ENCODE measurements at regions not wholly inside any gene's neighbourhood (a gene's known extent, or its start where the extent isn't known, plus 50 kb on each side); places are given as distances from the start of the nearest gene placed in this dataset.

- no peak overlapping the region for H3K4me3 ChIP-seq
- no peak for ATAC-seq
- H3K27me3 ChIP-seq, result peaks cover 17% of the 10 kb centered on the region
- H3K4me1 ChIP-seq, result no peaks in the 10 kb centered on the region
- intact Hi-C loops (cut with DNase I), result no loop called here
- no peak overlapping the region for H3K27ac ChIP-seq
- H3K36me3 ChIP-seq, result no peaks in the 10 kb centered on the region
- TF ChIP-seq CTCF (IDR thresholded peaks at IDR 0.05), result no peak
- no peaks in the 10 kb centered on the region for H3K9me3 ChIP-seq
- no peak for DNase-seq
Measured at GRCh38 chr11:134696455-134696854, 284.4 kb upstream of the B3GAT1 start.

GRCh38 chr11:134691985-134692384 is 279.9 kb upstream of the B3GAT1 start:
- Histone ChIP-seq H3K27ac (no peak overlapping the region), H3K27me3 (peaks cover 37% of the 10 kb centered on the region), H3K9me3 (no peaks in the 10 kb centered on the region), H3K36me3 (no peaks in the 10 kb centered on the region), H3K4me3 (no peak overlapping the region), H3K4me1 (no peaks in the 10 kb centered on the region)
- DNase-seq (no peak), ATAC-seq (no peak)
- intact Hi-C loops (cut with DNase I), result no loop called here
- TF ChIP-seq CTCF (IDR thresholded peaks at IDR 0.05), result no peak

GRCh38 chr11:134691295-134691873 is 279.3 kb upstream of the B3GAT1 start:
- TF ChIP-seq CTCF (IDR thresholded peaks at IDR 0.05), result no peak
- Histone ChIP-seq H3K4me3 (no peak overlapping the region), H3K9me3 (no peaks in the 10 kb centered on the region), H3K36me3 (no peaks in the 10 kb centered on the region), H3K27me3 (peaks cover 37% of the 10 kb centered on the region), H3K4me1 (no peaks in the 10 kb centered on the region), H3K27ac (no peak overlapping the region)
- intact Hi-C loops (cut with DNase I), result no loop called here
- ATAC-seq (no peak), DNase-seq (no peak)

- ATAC-seq, result no peak
- Histone ChIP-seq H3K27me3 (peaks cover 37% of the 10 kb centered on the region), H3K9me3 (no peaks in the 10 kb centered on the region), H3K4me1 (no peaks in the 10 kb centered on the region), H3K4me3 (no peak overlapping the region), H3K36me3 (no peaks in the 10 kb centered on the region), H3K27ac (no peak overlapping the region)
- DNase-seq, result no peak
- no peak for TF ChIP-seq CTCF (IDR thresholded peaks at IDR 0.05)
- intact Hi-C loops (cut with DNase I), result no loop called here
Measured at GRCh38 chr11:134689886-134690285, 277.8 kb upstream of the B3GAT1 start.

GRCh38 chr11:134687548-134687947 is 275.5 kb upstream of the B3GAT1 start:
- Histone ChIP-seq H3K27me3 (peaks cover 37% of the 10 kb centered on the region), H3K4me3 (no peak overlapping the region), H3K9me3 (no peaks in the 10 kb centered on the region), H3K4me1 (no peaks in the 10 kb centered on the region), H3K27ac (no peak overlapping the region), H3K36me3 (no peaks in the 10 kb centered on the region)
- DNase-seq (no peak), ATAC-seq (no peak)
- intact Hi-C loops (cut with DNase I), result no loop called here
- no peak for TF ChIP-seq CTCF (IDR thresholded peaks at IDR 0.05)

All from upper lobe of right lung (tissue), 1 donor.